Limb (tissue), 2 donors: ENCODE measurements at regions not wholly inside any gene's neighbourhood (a gene's known extent, or its start where the extent isn't known, plus 50 kb on each side); places are given as distances from the start of the nearest gene placed in this dataset.

Experiments
- DNase-seq, 2 donors: peaks; one replicate each; pipeline ENCODE4 v3.0.0-alpha.2; 2016; ENCODE audit errors: extremely low spot score in 2 of 2

DNA sequence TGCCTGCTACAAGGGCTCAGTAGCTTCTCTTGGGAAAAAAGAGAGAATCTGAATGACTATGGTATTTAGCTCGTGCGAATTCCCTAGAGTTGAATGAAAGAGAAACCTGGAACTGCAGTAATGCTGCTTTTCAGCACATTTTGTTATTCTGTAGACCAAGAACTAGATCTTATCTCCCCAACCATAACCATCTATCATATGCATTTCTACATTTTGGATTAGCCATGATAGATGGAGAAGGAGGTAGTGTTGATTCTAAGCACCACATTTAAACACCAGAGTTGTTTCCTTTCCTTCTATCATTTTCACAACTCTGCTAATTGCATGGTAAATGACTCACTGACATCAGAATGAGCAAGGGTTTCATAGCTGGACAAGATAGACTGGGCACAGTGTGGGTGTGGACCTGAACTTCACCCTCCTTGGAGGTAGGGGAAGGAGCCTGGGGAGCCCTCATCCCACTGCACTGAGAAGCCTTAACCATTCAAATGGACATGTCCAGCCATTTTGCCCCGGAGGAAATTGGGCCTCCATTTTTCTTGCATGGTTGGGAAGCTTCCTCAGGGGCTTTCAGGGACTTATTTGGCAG is 55.3 kb upstream of the BMPER start:
- DNase-seq, result no peak

DNA sequence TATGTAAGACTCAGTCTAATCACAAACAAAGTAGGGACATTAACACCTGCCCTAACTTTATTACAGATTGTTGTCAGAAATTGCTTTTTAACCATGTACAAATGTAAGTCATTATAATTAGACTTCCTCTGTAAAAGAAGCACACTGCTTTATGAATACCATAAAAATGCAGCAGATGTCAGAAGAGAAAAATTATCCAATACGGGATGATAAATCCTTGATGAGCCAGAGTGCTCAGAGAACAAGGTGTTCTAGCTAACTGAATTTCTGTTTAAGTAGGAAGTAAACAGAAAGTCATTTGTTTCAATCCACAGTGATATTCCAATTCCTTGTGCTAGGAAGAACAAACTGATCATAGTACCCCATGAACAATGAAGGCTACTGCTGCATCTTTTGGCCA is 54.6 kb upstream of the BMPER start:
- no peak for DNase-seq

DNA sequence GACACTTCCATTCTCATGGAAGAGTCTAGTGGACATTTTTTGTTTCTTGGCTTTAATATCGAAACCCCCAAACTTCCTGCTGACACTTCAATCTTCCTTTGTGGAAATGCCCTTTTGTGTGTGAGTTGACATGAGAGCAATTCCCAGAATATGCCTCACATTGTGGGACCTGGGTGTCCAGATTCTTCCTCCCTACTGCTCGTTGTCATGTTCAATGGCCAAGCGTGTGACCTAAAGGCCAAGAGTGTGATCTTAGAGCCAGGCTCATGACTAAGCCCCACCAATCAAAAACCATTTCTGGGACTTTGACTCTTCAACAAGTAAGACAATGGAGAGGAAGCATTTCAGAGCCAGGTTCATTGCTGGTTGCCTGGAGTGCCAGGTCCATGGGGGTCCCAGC is 52.5 kb upstream of the BMPER start:
- DNase-seq, result no peak

DNA sequence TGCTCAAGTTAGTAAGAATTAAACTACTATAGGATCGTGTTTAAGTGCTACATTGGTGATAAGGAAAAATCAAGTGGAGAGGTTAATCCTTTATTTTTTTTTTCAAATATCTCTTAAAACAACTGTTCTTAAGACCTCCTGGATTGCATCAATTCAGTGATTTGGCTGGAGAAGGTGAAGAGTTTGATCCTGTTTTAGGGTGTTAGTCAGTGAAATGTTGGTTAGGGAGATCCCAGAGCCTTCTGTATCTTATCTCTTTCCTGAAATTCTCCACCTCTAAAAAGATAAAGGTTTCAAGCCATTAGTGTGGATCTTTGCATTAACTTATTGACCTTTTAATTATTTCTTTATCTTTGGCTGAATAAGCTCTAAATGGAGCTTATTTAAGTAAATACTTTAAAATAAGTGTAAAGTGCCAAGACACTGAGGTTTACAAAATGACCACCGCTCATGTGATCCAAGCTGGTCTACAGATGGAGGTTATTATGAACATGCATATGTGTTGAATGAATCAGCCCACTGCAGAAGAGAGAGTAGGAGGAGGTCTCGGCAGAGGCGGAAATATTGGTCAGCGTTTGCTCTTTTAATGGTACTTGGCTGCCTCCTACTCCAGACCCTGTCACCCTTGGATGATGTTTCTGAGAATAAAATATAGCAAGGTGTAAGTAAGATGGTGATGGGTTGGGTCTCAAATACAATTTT is 51.8 kb upstream of the BMPER start:
- no peak for DNase-seq

DNA sequence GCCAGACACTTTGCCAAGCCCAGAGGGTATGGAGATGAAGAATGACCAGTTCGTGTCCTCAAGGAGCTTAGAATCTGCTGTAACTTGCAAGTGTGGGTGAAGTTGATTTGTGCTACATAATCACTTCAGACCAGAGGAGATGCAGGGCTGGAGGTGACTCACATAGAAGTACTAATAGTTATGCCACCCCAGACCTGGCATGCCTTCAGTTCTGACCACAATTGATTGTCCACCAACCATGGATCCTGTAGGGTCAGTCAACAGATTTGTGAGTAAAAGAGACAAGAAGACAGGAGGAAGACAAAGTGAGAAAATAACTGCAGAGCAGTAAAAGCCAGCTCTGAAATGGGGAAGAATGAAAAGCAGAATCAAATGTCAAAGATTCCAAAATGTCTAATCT is 51.2 kb upstream of the BMPER start:
- no peak for DNase-seq

DNA sequence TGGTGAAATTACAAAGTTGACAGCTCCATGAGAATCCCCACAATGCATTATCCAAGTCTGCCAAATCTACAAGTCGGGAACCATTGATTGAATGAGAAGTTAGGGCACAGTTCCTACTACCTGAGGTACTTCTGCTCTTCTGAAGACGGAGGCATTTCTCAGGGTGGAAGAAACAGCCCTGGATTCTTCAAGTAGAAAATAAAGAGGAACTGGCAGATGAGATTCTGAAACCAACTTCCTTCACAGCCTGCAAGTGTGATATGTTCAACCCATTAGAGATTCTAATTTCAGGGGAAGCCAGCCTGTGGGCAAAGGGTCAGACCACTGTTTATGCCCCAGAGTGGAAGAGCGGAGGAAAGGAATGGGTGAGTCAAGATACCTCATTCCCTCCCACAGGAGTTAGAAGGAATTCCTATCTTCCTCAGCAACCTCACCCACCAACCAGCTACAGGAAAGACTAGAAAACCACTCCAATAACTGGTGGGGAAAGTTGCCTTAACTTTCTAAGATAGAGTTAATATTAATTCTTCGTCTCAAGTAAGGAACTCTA is 50.5 kb upstream of the BMPER start:
- DNase-seq, result no peak
